ENCODE measurements at regions not wholly inside any gene's neighbourhood (a gene's known extent, or its start where the extent isn't known, plus 50 kb on each side); places are given as distances from the start of the nearest gene placed in this dataset.

GRCh38 chr11:91258876-91259275, 965.7 kb upstream of the FAT3 start:
- TF ChIP-seq CTCF (conservative IDR thresholded peaks at IDR 0.05; ENCODE audit: low read depth, low read length): no peak
- DNase-seq (ENCODE audit: low read depth): no peak
- H3K4me3 ChIP-seq (ENCODE audit: low read depth, low read length): no peak overlapping the region

- no peak overlapping the region for H3K4me3 ChIP-seq (ENCODE audit: low read depth, low read length)
- DNase-seq (ENCODE audit: low read depth): peak; percentile 20
- TF ChIP-seq CTCF (conservative IDR thresholded peaks at IDR 0.05; ENCODE audit: low read depth, low read length): no peak
Measured at GRCh38 chr11:91257667-91258066, 967.0 kb upstream of the FAT3 start.

- DNase-seq (ENCODE audit: low read depth): peak; percentile 77
- TF ChIP-seq CTCF (conservative IDR thresholded peaks at IDR 0.05; ENCODE audit: low read depth, low read length): peak; percentile 66
- H3K4me3 ChIP-seq (ENCODE audit: low read depth, low read length): no peak overlapping the region
Measured at GRCh38 chr11:91248199-91248807, 976.3 kb upstream of the FAT3 start.

- H3K4me3 ChIP-seq (ENCODE audit: low read depth, low read length): no peak overlapping the region
- TF ChIP-seq CTCF (conservative IDR thresholded peaks at IDR 0.05; ENCODE audit: low read depth, low read length): no peak
- DNase-seq (ENCODE audit: low read depth): no peak
Measured at GRCh38 chr11:91247009-91247735, 977.4 kb upstream of the FAT3 start.

- no peak overlapping the region for H3K4me3 ChIP-seq (ENCODE audit: low read depth, low read length)
- no peak for TF ChIP-seq CTCF (conservative IDR thresholded peaks at IDR 0.05; ENCODE audit: low read depth, low read length)
- no peak for DNase-seq (ENCODE audit: low read depth)
Measured at GRCh38 chr11:91244912-91245311, 979.7 kb upstream of the FAT3 start.

GRCh38 chr11:91243630-91244029, 981.0 kb upstream of the FAT3 start:
- H3K4me3 ChIP-seq (ENCODE audit: low read depth, low read length): no peak overlapping the region
- DNase-seq (ENCODE audit: low read depth): peak; percentile 75
- no peak for TF ChIP-seq CTCF (conservative IDR thresholded peaks at IDR 0.05; ENCODE audit: low read depth, low read length)

GRCh38 chr11:91243051-91243450, 981.6 kb upstream of the FAT3 start:
- no peak overlapping the region for H3K4me3 ChIP-seq (ENCODE audit: low read depth, low read length)
- peak; percentile 67 for DNase-seq (ENCODE audit: low read depth)
- no peak for TF ChIP-seq CTCF (conservative IDR thresholded peaks at IDR 0.05; ENCODE audit: low read depth, low read length)
